SK-N-MC (cell line): ENCODE measurements at regions not wholly inside any gene's neighbourhood (a gene's known extent, or its start where the extent isn't known, plus 50 kb on each side); places are given as distances from the start of the nearest gene placed in this dataset.

Experiments
- EZH2 ChIP-seq: fragments of 200-600 bp; sonication (generic); IDR thresholded peaks from one replicate; pipeline ENCODE4 v1.6.1; 2017; ENCODE audit warnings: antibody characterized with exemption
- POLR2AphosphoS5 ChIP-seq: IDR thresholded peaks from 2 replicates; pipeline ENCODE4 v1.6.1; 2012; ENCODE audit warnings: mild to moderate bottlenecking, low read depth, low read length, borderline replicate concordance

DNA sequence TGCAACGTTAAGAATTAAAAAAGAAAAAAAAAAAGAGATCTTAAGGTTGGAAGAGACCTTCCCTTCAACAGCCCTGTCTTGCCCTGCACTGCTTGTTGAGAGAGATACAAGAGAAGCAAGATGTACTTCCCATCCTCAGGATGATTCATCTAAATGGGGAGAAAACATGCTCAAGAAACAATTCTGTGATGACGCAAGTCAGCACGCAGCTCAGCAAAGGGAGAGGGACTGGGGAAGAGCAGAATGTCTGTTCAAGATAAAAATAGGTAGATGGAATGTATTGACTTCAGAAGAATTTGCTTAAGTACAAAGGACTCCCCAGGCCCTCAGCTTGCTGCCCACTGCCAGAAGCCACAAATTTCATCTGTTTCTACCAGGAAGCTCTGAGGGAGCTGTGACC is 198.2 kb upstream of the SPRED2 start:
- no peak for TF ChIP-seq POLR2AphosphoS5
- no peak for TF ChIP-seq EZH2
